Stimulated activated memory B cell treated with anti-CD40 and anti-IgM and Interleukin-4, amounts not matched to agents 10 μg/mL and 1 μg/mL and 100 μg/mL, for 72 hours (primary cell): ENCODE measurements at regions not wholly inside any gene's neighbourhood (a gene's known extent, or its start where the extent isn't known, plus 50 kb on each side); places are given as distances from the start of the nearest gene placed in this dataset.
A peak's percentile ranks its signal among the peaks of the same experiment; 100 is the strongest.

Source experiments
- ATAC-seq: fragments of 150-1000 bp; cut with Tn5 transposase; 2 replicates; pipeline ENCODE4 v1.10.0; 2021
- H3K27ac Mint-ChIP-seq: one replicate; pipeline ENCODE4 v1.8.0; 2022; ENCODE audit warnings: mild to moderate bottlenecking, mixed read lengths
- H3K27me3 Mint-ChIP-seq: one replicate; pipeline ENCODE4 v1.8.0; 2022; ENCODE audit warnings: mixed read lengths
- H3K36me3 Mint-ChIP-seq: one replicate; pipeline ENCODE4 v1.8.0; 2022; ENCODE audit warnings: mixed read lengths
- H3K4me1 Mint-ChIP-seq: one replicate; pipeline ENCODE4 v1.8.0; 2022; ENCODE audit warnings: mixed read lengths
- H3K4me3 Mint-ChIP-seq: one replicate; pipeline ENCODE4 v1.8.0; 2022; ENCODE audit warnings: mild to moderate bottlenecking, moderate library complexity, mixed read lengths
- H3K9me3 Mint-ChIP-seq: one replicate; pipeline ENCODE4 v1.8.0; 2022; ENCODE audit warnings: mixed read lengths

GRCh38 chr3:66582721-66583423 lies 82.0 kb upstream of the LRIG1 start:
- H3K36me3 Mint-ChIP-seq = peaks cover 10% of the 10 kb centered on the region
- H3K27ac Mint-ChIP-seq = no peak overlapping the region
- H3K9me3 Mint-ChIP-seq = peaks cover 18% of the 10 kb centered on the region
- H3K4me3 Mint-ChIP-seq = no peak overlapping the region
- peaks cover 65% of the 10 kb centered on the region for H3K27me3 Mint-ChIP-seq
- ATAC-seq = peak; percentile 76
- H3K4me1 Mint-ChIP-seq = peaks cover 14% of the 10 kb centered on the region

GRCh38 chr3:66583424-66584040 lies 82.7 kb upstream of the LRIG1 start:
- H3K9me3 Mint-ChIP-seq = peaks cover 15% of the 10 kb centered on the region
- H3K4me3 Mint-ChIP-seq = no peak overlapping the region
- no peak for ATAC-seq
- H3K27me3 Mint-ChIP-seq = peaks cover 63% of the 10 kb centered on the region
- H3K4me1 Mint-ChIP-seq = peaks cover 14% of the 10 kb centered on the region
- H3K27ac Mint-ChIP-seq = no peak overlapping the region
- H3K36me3 Mint-ChIP-seq = peaks cover 6% of the 10 kb centered on the region

- Mint-ChIP-seq H3K9me3 (peaks cover 7% of the 10 kb centered on the region), H3K27ac (no peak overlapping the region), H3K4me1 (peaks cover 14% of the 10 kb centered on the region), H3K36me3 (no peaks in the 10 kb centered on the region), H3K27me3 (peaks cover 63% of the 10 kb centered on the region), H3K4me3 (no peak overlapping the region)
- ATAC-seq = no peak
These were observed 84.8 kb upstream of the LRIG1 start for GRCh38 chr3:66585520-66586095.

- H3K9me3 Mint-ChIP-seq = peaks cover 4% of the 10 kb centered on the region
These were observed 86.0 kb upstream of the LRIG1 start for GRCh38 chr3:66586853-66587252.

GRCh38 chr3:66588340-66588847 lies 87.6 kb upstream of the LRIG1 start:
- ATAC-seq = no peak
- no peaks in the 10 kb centered on the region for H3K36me3 Mint-ChIP-seq

More at GRCh38 chr3:66586853-66587252, 86.0 kb upstream of the LRIG1 start:
- ATAC-seq = no peak
- peaks cover 58% of the 10 kb centered on the region for H3K27me3 Mint-ChIP-seq
- H3K4me1 Mint-ChIP-seq = peaks cover 14% of the 10 kb centered on the region
- H3K36me3 Mint-ChIP-seq = no peaks in the 10 kb centered on the region
- no peak overlapping the region for H3K4me3 Mint-ChIP-seq
- no peak overlapping the region for H3K27ac Mint-ChIP-seq

GRCh38 chr3:66592016-66592761 lies 91.4 kb upstream of the LRIG1 start:
- no peak overlapping the region for H3K27ac Mint-ChIP-seq
- no peak for ATAC-seq
- no peaks in the 10 kb centered on the region for H3K4me1 Mint-ChIP-seq
- H3K9me3 Mint-ChIP-seq = no peaks in the 10 kb centered on the region
- peaks cover 51% of the 10 kb centered on the region for H3K27me3 Mint-ChIP-seq
- H3K4me3 Mint-ChIP-seq = no peak overlapping the region
- H3K36me3 Mint-ChIP-seq = no peaks in the 10 kb centered on the region

More at GRCh38 chr3:66588340-66588847, 87.6 kb upstream of the LRIG1 start:
- H3K9me3 Mint-ChIP-seq = peaks cover 2% of the 10 kb centered on the region
- no peak overlapping the region for H3K4me3 Mint-ChIP-seq
- peaks cover 3% of the 10 kb centered on the region for H3K4me1 Mint-ChIP-seq
- H3K27me3 Mint-ChIP-seq = peaks cover 63% of the 10 kb centered on the region
- H3K27ac Mint-ChIP-seq = no peak overlapping the region

GRCh38 chr3:66592927-66593625 lies 92.3 kb upstream of the LRIG1 start:
- no peaks in the 10 kb centered on the region for H3K4me1 Mint-ChIP-seq
- no peak overlapping the region for H3K4me3 Mint-ChIP-seq
- H3K9me3 Mint-ChIP-seq = no peaks in the 10 kb centered on the region
- H3K27me3 Mint-ChIP-seq = peaks cover 45% of the 10 kb centered on the region
- no peak overlapping the region for H3K27ac Mint-ChIP-seq
- ATAC-seq = no peak
- no peaks in the 10 kb centered on the region for H3K36me3 Mint-ChIP-seq

GRCh38 chr3:66593978-66594377 lies 93.2 kb upstream of the LRIG1 start:
- no peaks in the 10 kb centered on the region for H3K9me3 Mint-ChIP-seq
- H3K4me1 Mint-ChIP-seq = no peaks in the 10 kb centered on the region
- no peaks in the 10 kb centered on the region for H3K36me3 Mint-ChIP-seq
- no peak overlapping the region for H3K27ac Mint-ChIP-seq
- no peak for ATAC-seq
- peaks cover 37% of the 10 kb centered on the region for H3K27me3 Mint-ChIP-seq
- H3K4me3 Mint-ChIP-seq = no peak overlapping the region

- peaks cover 17% of the 10 kb centered on the region for H3K27me3 Mint-ChIP-seq
- H3K9me3 Mint-ChIP-seq = no peaks in the 10 kb centered on the region
- H3K4me1 Mint-ChIP-seq = no peaks in the 10 kb centered on the region
- no peaks in the 10 kb centered on the region for H3K36me3 Mint-ChIP-seq
- no peak overlapping the region for H3K27ac Mint-ChIP-seq
- ATAC-seq = no peak
- H3K4me3 Mint-ChIP-seq = no peak overlapping the region
These were observed 96.6 kb upstream of the LRIG1 start for GRCh38 chr3:66597308-66597863.

GRCh38 chr3:66598168-66598567 lies 97.3 kb upstream of the LRIG1 start:
- no peaks in the 10 kb centered on the region for H3K36me3 Mint-ChIP-seq
- H3K4me3 Mint-ChIP-seq = no peak overlapping the region
- no peak for ATAC-seq
- H3K9me3 Mint-ChIP-seq = no peaks in the 10 kb centered on the region
- no peaks in the 10 kb centered on the region for H3K4me1 Mint-ChIP-seq
- H3K27ac Mint-ChIP-seq = no peak overlapping the region
- peaks cover 19% of the 10 kb centered on the region for H3K27me3 Mint-ChIP-seq

- no peak overlapping the region for H3K4me3 Mint-ChIP-seq
- no peak for ATAC-seq
- H3K4me1 Mint-ChIP-seq = no peaks in the 10 kb centered on the region
- H3K9me3 Mint-ChIP-seq = no peaks in the 10 kb centered on the region
- no peaks in the 10 kb centered on the region for H3K36me3 Mint-ChIP-seq
- H3K27ac Mint-ChIP-seq = no peak overlapping the region
- H3K27me3 Mint-ChIP-seq = peaks cover 19% of the 10 kb centered on the region
These were observed 101.4 kb upstream of the LRIG1 start for GRCh38 chr3:66602237-66602636.

- Mint-ChIP-seq H3K4me1 (no peaks in the 10 kb centered on the region), H3K4me3 (no peak overlapping the region), H3K9me3 (no peaks in the 10 kb centered on the region), H3K36me3 (no peaks in the 10 kb centered on the region), H3K27me3 (peaks cover 19% of the 10 kb centered on the region), H3K27ac (no peak overlapping the region)
- ATAC-seq = no peak
These were observed 101.9 kb upstream of the LRIG1 start for GRCh38 chr3:66602691-66603090.

GRCh38 chr3:66603151-66603611 lies 102.4 kb upstream of the LRIG1 start:
- no peaks in the 10 kb centered on the region for H3K9me3 Mint-ChIP-seq
- peaks cover 19% of the 10 kb centered on the region for H3K27me3 Mint-ChIP-seq
- no peaks in the 10 kb centered on the region for H3K36me3 Mint-ChIP-seq
- ATAC-seq = no peak
- H3K4me1 Mint-ChIP-seq = no peaks in the 10 kb centered on the region
- H3K27ac Mint-ChIP-seq = no peak overlapping the region
- no peak overlapping the region for H3K4me3 Mint-ChIP-seq

- Mint-ChIP-seq H3K4me1 (no peaks in the 10 kb centered on the region), H3K4me3 (no peak overlapping the region), H3K27me3 (peaks cover 19% of the 10 kb centered on the region), H3K27ac (no peak overlapping the region), H3K9me3 (peaks cover 3% of the 10 kb centered on the region), H3K36me3 (no peaks in the 10 kb centered on the region)
- no peak for ATAC-seq
These were observed 103.7 kb upstream of the LRIG1 start for GRCh38 chr3:66604481-66604880.
